ENCODE measurements at regions not wholly inside any gene's neighbourhood (a gene's known extent, or its start where the extent isn't known, plus 50 kb on each side); places are given as distances from the start of the nearest gene placed in this dataset.
"Not testable (repeated sequence)": the region's sequence is repeated elsewhere in the genome, so short reads cannot be mapped to it uniquely, and the experiment has no call there.

DNA sequence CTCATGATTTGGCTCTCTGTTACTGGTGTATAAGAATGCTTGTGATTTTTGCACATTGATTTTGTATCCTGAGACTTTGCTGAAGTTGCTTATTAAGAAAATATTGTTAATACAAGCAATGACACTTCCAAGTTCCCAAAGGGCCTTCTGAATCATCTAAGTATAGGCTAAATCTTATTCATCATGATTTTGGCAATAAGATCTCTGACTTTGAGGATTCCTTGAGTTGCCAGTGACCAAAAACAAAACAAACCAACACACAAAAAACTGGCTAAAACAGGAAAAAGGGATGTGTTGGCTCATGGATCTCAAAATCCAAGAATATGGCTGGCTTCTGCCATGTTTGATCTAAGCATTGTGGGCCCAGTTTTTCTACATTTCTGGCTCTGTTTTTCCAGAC, 163.4 kb downstream of the HHIPL2 start:
- H3K9ac ChIP-seq (ENCODE audit: low read length): no peak overlapping the region
- no peaks in the 10 kb centered on the region for H4K20me1 ChIP-seq (ENCODE audit: insufficient read depth, low read length)
- H3K27me3 Mint-ChIP-seq (ENCODE audit: low read depth, unreplicated experiment): no peaks in the 10 kb centered on the region
- no peaks in the 10 kb centered on the region for H3K4me1 ChIP-seq (ENCODE audit: insufficient read depth, low read length)
- no peak overlapping the region for H3K27ac ChIP-seq (ENCODE audit: low read depth, low read length)
- H3K79me2 ChIP-seq (ENCODE audit: insufficient read depth, low read length): no peaks in the 10 kb centered on the region
- DNase-seq (ENCODE audit: low read depth): no peak
- H3K4me1 Mint-ChIP-seq (ENCODE audit: low read depth, unreplicated experiment): peaks cover 9% of the 10 kb centered on the region
- no peaks in the 10 kb centered on the region for H3K9me3 ChIP-seq (ENCODE audit: insufficient read depth, low read depth, low read length)
- TF ChIP-seq CTCF (IDR thresholded peaks at IDR 0.05; ENCODE audit: insufficient read depth, low read depth, low read length): no peak
- TF ChIP-seq EZH2 (IDR thresholded peaks at IDR 0.05; ENCODE audit: insufficient read depth, low read length): no peak
- no peak for FAIRE-seq
- no peaks in the 10 kb centered on the region for H3K27me3 ChIP-seq (ENCODE audit: insufficient read depth, low read length)
- H3K4me3 Mint-ChIP-seq (ENCODE audit: unreplicated experiment): no peak overlapping the region
- no peak overlapping the region for H3K4me3 ChIP-seq (ENCODE audit: insufficient read depth, low read depth, low read length)
- H3K27ac Mint-ChIP-seq (ENCODE audit: unreplicated experiment): no peak overlapping the region
- no peak overlapping the region for H2AFZ ChIP-seq (ENCODE audit: low read depth, low read length)
- no peak overlapping the region for H3K4me2 ChIP-seq (ENCODE audit: low read length)
- no peaks in the 10 kb centered on the region for H3K36me3 Mint-ChIP-seq (ENCODE audit: low read depth, unreplicated experiment)
- no peaks in the 10 kb centered on the region for H3K36me3 ChIP-seq (ENCODE audit: insufficient read depth, low read length)
- peaks cover 12% of the 10 kb centered on the region for H3K9me3 Mint-ChIP-seq (ENCODE audit: unreplicated experiment)

GRCh38 chr1:222382171-222382570, 165.7 kb downstream of the HHIPL2 start:
- no peak for FAIRE-seq
- no peaks in the 10 kb centered on the region for H3K27me3 Mint-ChIP-seq (ENCODE audit: low read depth, unreplicated experiment)
- H3K27me3 ChIP-seq (ENCODE audit: insufficient read depth, low read length): no peaks in the 10 kb centered on the region
- TF ChIP-seq EZH2 (IDR thresholded peaks at IDR 0.05; ENCODE audit: insufficient read depth, low read length) (no peak), CTCF (IDR thresholded peaks at IDR 0.05; ENCODE audit: insufficient read depth, low read depth, low read length) (no peak)
- H3K36me3 ChIP-seq (ENCODE audit: insufficient read depth, low read length): no peaks in the 10 kb centered on the region
- H3K4me3 ChIP-seq (ENCODE audit: insufficient read depth, low read depth, low read length): no peak overlapping the region
- H2AFZ ChIP-seq (ENCODE audit: low read depth, low read length): no peak overlapping the region
- H3K4me1 ChIP-seq (ENCODE audit: insufficient read depth, low read length): peaks cover 3% of the 10 kb centered on the region
- H3K27ac Mint-ChIP-seq (ENCODE audit: unreplicated experiment): no peak overlapping the region
- no peak overlapping the region for H3K4me3 Mint-ChIP-seq (ENCODE audit: unreplicated experiment)
- no peaks in the 10 kb centered on the region for H3K36me3 Mint-ChIP-seq (ENCODE audit: low read depth, unreplicated experiment)
- H4K20me1 ChIP-seq (ENCODE audit: insufficient read depth, low read length): no peaks in the 10 kb centered on the region
- H3K79me2 ChIP-seq (ENCODE audit: insufficient read depth, low read length): no peaks in the 10 kb centered on the region
- H3K27ac ChIP-seq (ENCODE audit: low read depth, low read length): no peak overlapping the region
- H3K9me3 Mint-ChIP-seq (ENCODE audit: unreplicated experiment): peaks cover 12% of the 10 kb centered on the region
- no peak for DNase-seq (ENCODE audit: low read depth)
- H3K9ac ChIP-seq (ENCODE audit: low read length): no peak overlapping the region
- no peaks in the 10 kb centered on the region for H3K9me3 ChIP-seq (ENCODE audit: insufficient read depth, low read depth, low read length)
- H3K4me2 ChIP-seq (ENCODE audit: low read length): no peak overlapping the region
- peaks cover 10% of the 10 kb centered on the region for H3K4me1 Mint-ChIP-seq (ENCODE audit: low read depth, unreplicated experiment)

- Histone ChIP-seq H4K20me1 (ENCODE audit: insufficient read depth, low read length) (no peaks in the 10 kb centered on the region), H3K79me2 (ENCODE audit: insufficient read depth, low read length) (no peaks in the 10 kb centered on the region), H3K4me3 (ENCODE audit: insufficient read depth, low read depth, low read length) (no peak overlapping the region), H3K9ac (ENCODE audit: low read length) (no peak overlapping the region), H3K27ac (ENCODE audit: low read depth, low read length) (no peak overlapping the region), H3K27me3 (ENCODE audit: insufficient read depth, low read length) (no peaks in the 10 kb centered on the region), H3K36me3 (ENCODE audit: insufficient read depth, low read length) (no peaks in the 10 kb centered on the region), H3K4me1 (ENCODE audit: insufficient read depth, low read length) (peaks cover 16% of the 10 kb centered on the region), H3K4me2 (ENCODE audit: low read length) (no peak overlapping the region), H2AFZ (ENCODE audit: low read depth, low read length) (peak overlapping the region; percentile 7), H3K9me3 (ENCODE audit: insufficient read depth, low read depth, low read length) (no peaks in the 10 kb centered on the region)
- FAIRE-seq (peak; percentile 65), DNase-seq (ENCODE audit: low read depth) (no peak)
- TF ChIP-seq EZH2 (IDR thresholded peaks at IDR 0.05; ENCODE audit: insufficient read depth, low read length): no peak
- TF ChIP-seq CTCF (IDR thresholded peaks at IDR 0.05; ENCODE audit: insufficient read depth, low read depth, low read length): no peak
- Mint-ChIP-seq H3K27me3 (ENCODE audit: low read depth, unreplicated experiment) (no peaks in the 10 kb centered on the region), H3K36me3 (ENCODE audit: low read depth, unreplicated experiment) (no peaks in the 10 kb centered on the region), H3K27ac (ENCODE audit: unreplicated experiment) (no peak overlapping the region), H3K4me1 (ENCODE audit: low read depth, unreplicated experiment) (peaks cover 42% of the 10 kb centered on the region), H3K9me3 (ENCODE audit: unreplicated experiment) (peaks cover 8% of the 10 kb centered on the region), H3K4me3 (ENCODE audit: unreplicated experiment) (no peak overlapping the region)
Measured at GRCh38 chr1:222377428-222378088, 170.3 kb downstream of the HHIPL2 start.

DNA sequence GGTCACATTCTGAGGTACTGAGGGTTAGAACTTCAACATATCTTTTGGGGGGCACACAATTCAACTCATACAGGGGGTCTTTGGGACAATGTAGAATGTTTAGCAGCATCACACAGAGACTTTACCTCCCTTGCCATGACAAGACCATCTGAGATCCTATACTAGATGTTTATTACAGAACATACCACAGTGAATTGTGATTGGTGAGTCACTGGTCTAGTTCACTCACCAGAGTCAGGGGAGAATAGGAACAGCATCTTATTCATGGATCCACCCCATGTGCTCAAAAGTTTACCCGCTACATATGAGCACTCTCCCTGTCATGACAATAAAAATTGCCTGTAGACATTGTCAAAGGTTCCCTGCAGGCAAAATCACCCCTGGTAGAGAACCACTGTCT, 171.1 kb downstream of the HHIPL2 start:
- not testable (repeated sequence) for H3K9me3 ChIP-seq (ENCODE audit: insufficient read depth, low read depth, low read length); H3K36me3 ChIP-seq (ENCODE audit: insufficient read depth, low read length); H2AFZ ChIP-seq (ENCODE audit: low read depth, low read length); H3K9ac ChIP-seq (ENCODE audit: low read length); H3K9me3 Mint-ChIP-seq (ENCODE audit: unreplicated experiment); H3K36me3 Mint-ChIP-seq (ENCODE audit: low read depth, unreplicated experiment); H3K4me3 ChIP-seq (ENCODE audit: insufficient read depth, low read depth, low read length); H3K79me2 ChIP-seq (ENCODE audit: insufficient read depth, low read length); H3K27me3 ChIP-seq (ENCODE audit: insufficient read depth, low read length); H3K27ac ChIP-seq (ENCODE audit: low read depth, low read length); H3K4me3 Mint-ChIP-seq (ENCODE audit: unreplicated experiment); H4K20me1 ChIP-seq (ENCODE audit: insufficient read depth, low read length); H3K27me3 Mint-ChIP-seq (ENCODE audit: low read depth, unreplicated experiment)
- DNase-seq (ENCODE audit: low read depth): peak; percentile 14
- peaks cover 43% of the 10 kb centered on the region for H3K4me1 Mint-ChIP-seq (ENCODE audit: low read depth, unreplicated experiment)
- H3K27ac Mint-ChIP-seq (ENCODE audit: unreplicated experiment): peak overlapping the region; percentile 82
- FAIRE-seq: peak; percentile 20
- Histone ChIP-seq H3K4me2 (ENCODE audit: low read length) (peak overlapping the region; percentile 17), H3K4me1 (ENCODE audit: insufficient read depth, low read length) (peaks cover 22% of the 10 kb centered on the region)
